Skeletal muscle satellite cell (primary cell): ENCODE measurements at regions not wholly inside any gene's neighbourhood (a gene's known extent, or its start where the extent isn't known, plus 50 kb on each side); places are given as distances from the start of the nearest gene placed in this dataset.

Source experiments
- H3K27me3 ChIP-seq: 2 replicates; pipeline ENCODE4 v1.7.0; 2013; ENCODE audit warnings: low read length; ENCODE audit not compliant: control insufficient read depth, insufficient read depth
- H3K36me3 ChIP-seq: 2 replicates; pipeline ENCODE4 v1.7.0; 2013; ENCODE audit warnings: mild to moderate bottlenecking, control low read depth, low read length; ENCODE audit not compliant: insufficient read depth
- H3K4me1 ChIP-seq: 2 replicates; pipeline ENCODE4 v1.7.0; 2013; ENCODE audit warnings: low read length; ENCODE audit not compliant: control insufficient read depth, insufficient read depth
- H3K4me2 ChIP-seq: 2 replicates; pipeline ENCODE4 v1.7.0; 2013; ENCODE audit warnings: mild to moderate bottlenecking, low read length
- H3K4me3 ChIP-seq: 2 replicates; pipeline ENCODE4 v1.7.0; 2013; ENCODE audit warnings: low read length
- H3K9ac ChIP-seq: 2 replicates; pipeline ENCODE4 v1.7.0; 2013; ENCODE audit warnings: mild to moderate bottlenecking, low read depth, low read length, moderate library complexity
- H3K9me3 ChIP-seq: replicated peaks from 2 replicates; pipeline ENCODE4 v1.7.0; 2013; ENCODE audit warnings: mild to moderate bottlenecking, control low read depth, low read length

DNA sequence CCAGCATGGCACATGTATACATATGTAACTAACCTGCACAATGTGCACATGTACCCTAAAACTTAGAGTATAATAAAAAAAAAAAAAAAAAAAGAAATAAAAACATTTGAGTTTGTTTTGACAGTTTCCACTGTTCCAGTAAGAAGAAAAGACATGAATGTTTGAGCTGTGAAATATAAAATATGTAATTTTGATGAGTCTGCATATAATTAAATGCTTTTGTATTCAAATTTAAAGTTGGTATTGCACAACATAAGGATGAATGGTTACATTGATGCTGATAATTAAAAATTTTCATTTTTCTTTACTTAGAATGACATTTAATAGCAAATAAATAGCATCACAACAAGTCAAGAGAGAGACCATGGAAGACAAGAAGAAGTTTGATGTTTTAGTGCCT is 212.0 kb upstream of the RRP15 start:
- no peak overlapping the region for H3K4me3 ChIP-seq
- no peaks in the 10 kb centered on the region for H3K27me3 ChIP-seq
- H3K4me2 ChIP-seq: no peak overlapping the region
- H3K36me3 ChIP-seq: no peaks in the 10 kb centered on the region
- no peaks in the 10 kb centered on the region for H3K4me1 ChIP-seq
- no peak overlapping the region for H3K9ac ChIP-seq
- H3K9me3 ChIP-seq: no peaks in the 10 kb centered on the region

DNA sequence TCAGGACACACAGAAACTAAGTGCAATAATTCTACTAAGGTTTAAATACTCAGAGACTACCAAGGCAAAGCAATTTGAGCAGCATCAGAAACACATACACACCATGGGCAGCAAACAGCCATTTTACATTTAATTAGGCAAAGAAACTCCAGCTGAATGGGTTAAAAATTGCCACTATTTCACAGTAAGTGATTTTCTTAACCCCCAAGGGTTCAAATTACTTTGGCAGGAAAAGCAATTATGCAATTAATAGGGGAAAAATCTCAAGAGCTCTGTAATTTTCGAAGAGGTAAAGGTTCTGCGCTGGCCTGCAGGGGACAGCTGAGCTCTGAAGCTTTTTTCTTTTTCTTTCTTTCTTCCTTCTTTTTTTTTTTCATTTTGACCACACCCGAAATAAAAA is 206.2 kb upstream of the RRP15 start:
- Histone ChIP-seq H3K36me3 (no peaks in the 10 kb centered on the region), H3K4me1 (no peaks in the 10 kb centered on the region), H3K27me3 (no peaks in the 10 kb centered on the region), H3K4me3 (no peak overlapping the region), H3K4me2 (no peak overlapping the region), H3K9ac (no peak overlapping the region), H3K9me3 (no peaks in the 10 kb centered on the region)

DNA sequence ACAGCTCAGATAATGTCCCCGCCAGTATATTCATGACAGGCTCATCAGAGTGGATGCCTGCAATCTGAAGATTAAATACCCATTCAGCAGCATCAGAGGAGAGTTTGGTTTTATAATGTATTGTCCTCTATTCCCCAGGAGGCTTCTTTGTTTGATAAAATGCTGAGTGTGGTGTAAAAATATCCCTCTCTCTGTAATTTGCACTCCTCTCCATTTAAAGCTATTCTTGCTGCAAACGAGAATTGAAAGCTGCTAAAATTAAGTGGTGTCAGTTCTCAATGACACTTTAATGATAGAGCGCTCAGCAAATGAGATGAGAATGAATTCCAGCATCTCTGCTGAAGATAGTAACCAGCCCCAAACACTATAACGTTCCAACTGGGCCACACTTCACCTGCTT is 205.7 kb upstream of the RRP15 start:
- Histone ChIP-seq H3K9me3 (no peaks in the 10 kb centered on the region), H3K9ac (no peak overlapping the region), H3K4me1 (no peaks in the 10 kb centered on the region), H3K4me3 (no peak overlapping the region), H3K36me3 (no peaks in the 10 kb centered on the region), H3K4me2 (no peak overlapping the region), H3K27me3 (no peaks in the 10 kb centered on the region)

DNA sequence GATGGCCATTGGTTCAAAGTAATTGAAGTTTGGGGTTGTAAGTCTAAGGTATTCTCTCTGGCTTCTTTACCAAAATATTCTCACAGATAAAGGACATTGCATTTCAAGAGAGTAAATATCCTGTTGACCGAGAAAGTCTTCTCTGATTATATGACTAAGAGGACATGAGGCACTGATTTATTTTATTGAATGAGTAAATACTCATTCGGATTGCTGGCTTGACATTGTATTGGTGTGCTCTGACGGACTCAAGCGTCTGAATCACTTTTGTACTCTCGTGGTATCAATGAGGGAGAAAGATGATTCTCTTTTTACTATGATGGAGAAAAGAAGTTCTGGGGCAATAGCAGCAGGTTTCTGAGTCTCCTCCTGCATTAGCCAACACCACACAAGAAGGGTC is 205.3 kb upstream of the RRP15 start:
- Histone ChIP-seq H3K9me3 (no peaks in the 10 kb centered on the region), H3K27me3 (no peaks in the 10 kb centered on the region), H3K36me3 (no peaks in the 10 kb centered on the region), H3K4me1 (no peaks in the 10 kb centered on the region), H3K4me3 (no peak overlapping the region), H3K9ac (no peak overlapping the region), H3K4me2 (no peak overlapping the region)

DNA sequence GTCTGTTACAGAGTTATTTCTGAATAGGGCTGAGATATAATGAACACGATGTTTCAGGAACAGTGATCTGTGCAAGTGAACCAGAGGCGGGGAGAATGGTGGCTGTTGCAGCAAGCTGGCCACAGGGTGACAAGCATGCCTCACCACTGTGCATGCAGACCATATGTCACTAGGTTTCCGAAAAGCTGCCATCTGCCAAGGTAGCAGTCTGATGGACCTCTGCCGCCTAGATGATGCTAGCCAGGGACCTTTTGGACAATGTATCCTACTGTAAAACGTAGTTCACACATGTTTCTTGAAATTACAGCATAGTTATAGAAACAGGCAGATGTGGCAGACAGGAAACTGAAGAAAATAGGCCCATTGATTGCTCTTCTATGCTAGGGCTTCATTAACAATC is 204.2 kb upstream of the RRP15 start:
- Histone ChIP-seq H3K36me3 (no peaks in the 10 kb centered on the region), H3K9ac (no peak overlapping the region), H3K4me1 (no peaks in the 10 kb centered on the region), H3K9me3 (no peaks in the 10 kb centered on the region), H3K4me2 (no peak overlapping the region), H3K27me3 (no peaks in the 10 kb centered on the region), H3K4me3 (no peak overlapping the region)

DNA sequence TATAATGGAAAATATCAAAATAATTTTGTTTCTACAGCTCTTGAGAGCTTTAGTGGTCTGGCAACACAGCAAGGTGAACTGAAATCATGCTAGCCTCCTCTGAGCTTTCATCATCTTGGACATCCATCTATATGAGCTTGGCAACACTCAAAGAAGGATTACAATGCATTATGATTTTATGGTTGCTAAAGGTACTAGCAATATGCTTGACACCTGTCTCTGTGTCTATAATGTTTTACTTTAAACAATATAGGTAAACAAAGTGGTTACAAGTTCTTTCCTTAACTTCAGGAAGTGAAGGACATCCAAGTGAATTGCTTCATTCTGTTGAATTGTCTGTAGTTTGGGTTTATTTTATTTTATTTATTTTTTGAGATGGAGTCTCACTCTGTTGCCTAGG is 203.7 kb upstream of the RRP15 start:
- no peaks in the 10 kb centered on the region for H3K36me3 ChIP-seq
- H3K9me3 ChIP-seq: no peaks in the 10 kb centered on the region
- no peak overlapping the region for H3K4me3 ChIP-seq
- no peak overlapping the region for H3K4me2 ChIP-seq
- H3K4me1 ChIP-seq: no peaks in the 10 kb centered on the region
- no peak overlapping the region for H3K9ac ChIP-seq
- no peaks in the 10 kb centered on the region for H3K27me3 ChIP-seq

DNA sequence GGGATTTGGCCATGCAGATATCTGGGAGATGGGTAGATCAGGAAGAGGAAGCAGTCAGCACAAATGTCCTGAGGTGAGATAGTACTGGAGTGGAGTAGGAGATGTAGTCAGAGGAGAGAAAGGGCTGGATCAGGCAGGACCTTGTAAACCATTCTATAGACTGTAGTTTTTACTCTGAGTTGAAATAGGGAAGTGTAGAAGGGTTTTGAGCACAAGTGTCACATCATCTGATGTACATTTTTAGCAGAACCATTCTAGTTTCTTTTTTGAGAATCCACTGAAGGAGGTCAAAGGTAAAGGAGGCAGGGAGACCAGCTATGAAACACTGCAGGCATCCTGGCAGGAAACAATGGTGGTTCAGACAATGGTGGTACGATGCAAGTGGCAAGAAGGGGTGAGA is 194.6 kb upstream of the RRP15 start:
- H3K4me2 ChIP-seq: no peak overlapping the region
- no peak overlapping the region for H3K4me3 ChIP-seq
- no peaks in the 10 kb centered on the region for H3K4me1 ChIP-seq
- no peaks in the 10 kb centered on the region for H3K27me3 ChIP-seq
- no peaks in the 10 kb centered on the region for H3K36me3 ChIP-seq
- no peak overlapping the region for H3K9ac ChIP-seq
- H3K9me3 ChIP-seq: no peaks in the 10 kb centered on the region

DNA sequence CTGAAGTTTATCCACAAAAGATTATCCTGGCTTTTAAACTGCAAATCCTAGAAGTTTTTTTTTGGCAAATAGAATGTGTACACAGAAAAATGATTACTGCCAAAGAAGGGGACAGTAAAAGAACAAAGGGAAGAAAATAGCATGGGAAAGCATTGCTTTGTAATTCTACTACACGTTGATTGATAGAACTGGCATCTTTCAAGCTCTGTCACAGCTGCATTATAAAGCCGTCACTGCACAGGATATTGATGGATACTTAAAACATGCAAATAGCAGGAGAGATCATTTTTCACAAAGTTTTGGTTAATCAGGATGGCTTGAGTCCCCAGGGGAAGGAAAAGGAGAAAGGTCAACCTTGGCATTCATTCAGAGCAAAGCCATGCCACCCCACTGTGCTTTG is 183.7 kb upstream of the RRP15 start:
- Histone ChIP-seq H3K9ac (no peak overlapping the region), H3K9me3 (no peaks in the 10 kb centered on the region), H3K36me3 (no peaks in the 10 kb centered on the region), H3K4me1 (no peaks in the 10 kb centered on the region), H3K4me3 (no peak overlapping the region), H3K4me2 (no peak overlapping the region), H3K27me3 (no peaks in the 10 kb centered on the region)

DNA sequence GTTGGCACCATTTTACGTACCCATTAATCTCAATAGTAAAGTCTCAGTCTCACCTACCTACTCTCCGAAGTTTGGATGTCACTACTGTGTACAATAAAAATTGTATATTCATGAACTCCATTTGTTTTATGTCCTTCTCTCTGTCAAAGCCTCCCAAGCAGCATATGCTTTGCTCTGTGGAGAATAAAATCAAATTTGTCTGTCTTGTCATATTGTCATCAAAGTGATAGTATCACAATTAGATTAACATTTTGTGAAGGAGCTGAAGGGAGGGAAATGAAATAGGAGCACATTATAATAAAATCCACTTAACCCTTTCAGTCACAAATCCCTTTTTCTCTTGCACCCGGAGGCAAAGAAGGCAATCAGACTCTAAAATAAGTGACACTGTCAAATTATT is 177.1 kb upstream of the RRP15 start:
- H3K4me2 ChIP-seq: no peak overlapping the region
- no peak overlapping the region for H3K4me3 ChIP-seq
- no peaks in the 10 kb centered on the region for H3K36me3 ChIP-seq

DNA sequence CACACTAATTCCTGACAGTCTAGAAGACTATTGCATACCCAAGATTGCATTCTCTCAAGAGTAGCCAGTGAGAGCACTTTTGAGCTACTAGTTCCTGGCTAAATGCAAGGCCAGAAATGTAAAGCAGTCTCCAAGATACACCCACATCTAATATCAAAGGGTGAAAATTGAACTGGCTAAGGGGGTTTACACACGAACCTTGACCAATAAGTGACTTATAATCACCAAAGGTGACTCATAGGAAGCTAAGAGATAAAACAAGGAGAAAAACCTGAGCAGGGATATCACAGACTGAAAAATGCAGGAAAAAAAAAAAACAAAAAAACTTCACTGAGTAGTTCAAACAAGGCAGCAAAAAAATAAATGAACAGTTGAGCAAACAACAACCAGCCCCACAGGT is 172.2 kb upstream of the RRP15 start:
- no peak overlapping the region for H3K4me2 ChIP-seq
- no peaks in the 10 kb centered on the region for H3K36me3 ChIP-seq
- H3K4me3 ChIP-seq: no peak overlapping the region
- H3K27me3 ChIP-seq: no peaks in the 10 kb centered on the region
- no peaks in the 10 kb centered on the region for H3K4me1 ChIP-seq
- no peak overlapping the region for H3K9ac ChIP-seq
- no peaks in the 10 kb centered on the region for H3K9me3 ChIP-seq

More for the DNA sequence above, 177.1 kb upstream of the RRP15 start:
- Histone ChIP-seq H3K9ac (no peak overlapping the region), H3K9me3 (no peaks in the 10 kb centered on the region), H3K4me1 (no peaks in the 10 kb centered on the region), H3K27me3 (no peaks in the 10 kb centered on the region)

DNA sequence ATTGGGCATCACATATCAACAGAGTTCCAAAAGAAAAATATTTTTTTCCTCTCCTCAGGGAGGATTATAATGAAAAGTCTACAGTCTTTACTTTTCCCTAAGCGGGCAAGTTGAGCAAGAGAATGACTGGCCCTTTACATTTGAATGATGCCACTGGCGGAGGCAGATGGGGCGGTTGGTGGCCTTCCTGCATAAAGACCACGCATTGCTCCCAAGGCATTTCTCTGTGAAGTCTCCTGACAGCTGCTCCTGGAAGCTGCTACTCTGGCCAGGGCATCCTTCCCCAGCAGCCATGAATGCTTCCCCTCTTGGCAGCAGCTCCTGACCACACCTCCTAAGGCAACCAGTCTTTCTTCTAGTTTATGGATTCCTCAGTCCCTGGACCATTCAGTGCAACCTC is 161.1 kb upstream of the RRP15 start:
- Histone ChIP-seq H3K36me3 (no peaks in the 10 kb centered on the region), H3K4me1 (no peaks in the 10 kb centered on the region), H3K4me3 (no peak overlapping the region), H3K9me3 (no peaks in the 10 kb centered on the region), H3K4me2 (no peak overlapping the region), H3K27me3 (no peaks in the 10 kb centered on the region), H3K9ac (no peak overlapping the region)

DNA sequence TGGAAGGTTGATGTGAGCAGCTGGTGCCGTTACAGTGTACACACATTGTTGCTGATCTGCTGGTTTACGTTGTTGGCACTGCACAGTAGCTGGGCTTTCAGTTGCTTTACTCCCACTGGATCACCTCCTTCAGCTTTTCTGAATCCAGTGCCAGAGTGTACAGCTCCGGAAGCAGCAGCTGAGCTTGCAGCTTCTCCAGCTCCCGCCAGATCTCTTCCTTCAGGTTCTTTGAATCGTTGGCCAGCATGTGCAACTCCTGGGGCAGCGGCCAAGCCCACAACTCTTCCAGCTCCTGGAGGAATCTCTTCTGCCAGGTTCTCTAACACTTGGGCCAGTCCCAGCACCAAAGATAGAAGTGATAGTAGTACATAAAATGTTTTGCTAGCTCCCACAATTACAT is 149.7 kb upstream of the RRP15 start:
- H3K27me3 ChIP-seq: no peaks in the 10 kb centered on the region
- no peak overlapping the region for H3K4me2 ChIP-seq
- no peaks in the 10 kb centered on the region for H3K4me1 ChIP-seq
- H3K4me3 ChIP-seq: no peak overlapping the region
- H3K9me3 ChIP-seq: no peaks in the 10 kb centered on the region
- H3K9ac ChIP-seq: no peak overlapping the region
- no peaks in the 10 kb centered on the region for H3K36me3 ChIP-seq

DNA sequence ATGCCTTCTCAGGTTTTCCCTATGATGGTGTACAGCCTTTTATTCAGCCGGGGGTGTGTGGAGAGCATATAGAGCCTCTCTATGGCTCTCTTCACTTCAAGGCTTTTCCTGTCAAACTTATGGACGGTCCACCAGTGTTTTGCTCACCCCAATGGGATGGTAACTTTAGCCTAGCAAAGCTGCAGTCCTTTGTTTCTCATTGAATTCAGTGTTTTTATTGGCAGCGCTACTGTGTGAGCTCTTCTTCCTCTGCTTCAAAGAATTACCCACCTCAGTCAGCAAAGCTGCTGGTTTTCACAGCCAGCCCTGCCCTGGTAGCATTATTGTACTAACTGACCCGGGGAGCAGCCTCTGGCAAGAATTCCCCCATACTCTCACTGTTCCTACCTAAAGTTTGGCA is 145.3 kb upstream of the RRP15 start:
- Histone ChIP-seq H3K4me3 (no peak overlapping the region), H3K9me3 (no peaks in the 10 kb centered on the region)

More for the DNA sequence above, 145.3 kb upstream of the RRP15 start:
- no peaks in the 10 kb centered on the region for H3K27me3 ChIP-seq
- H3K4me1 ChIP-seq: no peaks in the 10 kb centered on the region
- H3K4me2 ChIP-seq: no peak overlapping the region
- H3K9ac ChIP-seq: no peak overlapping the region
- no peaks in the 10 kb centered on the region for H3K36me3 ChIP-seq
